ENCODE measurements at regions not wholly inside any gene's neighbourhood (a gene's known extent, or its start where the extent isn't known, plus 50 kb on each side); places are given as distances from the start of the nearest gene placed in this dataset.

- H4K91ac ChIP-seq (replicated peaks; ENCODE audit: insufficient read length, low read length): no peak overlapping the region
- H2AFZ ChIP-seq (ENCODE audit: low read length): no peak overlapping the region
- ChIA-PET CTCF (ENCODE audit: partially characterized antibody) (interaction anchor here (1.0 kb wide), 1 partner anchor 9 kb away, joined by 3 read pairs; no protein-coding TSS in a partner anchor), POLR2A (ENCODE audit: partially characterized antibody) (no interaction called here)
- no peak for DNase-seq (ENCODE audit: low read depth in 1 of 2, low spot score in 2 of 2)
- no peak overlapping the region for H2BK12ac ChIP-seq (ENCODE audit: low read depth, low read length)
- no peak overlapping the region for H3K23ac ChIP-seq (ENCODE audit: insufficient read length)
- H3K18ac ChIP-seq (ENCODE audit: extremely low read depth, low read length): no peak overlapping the region
- no peak overlapping the region for H4K8ac ChIP-seq (ENCODE audit: extremely low read depth, insufficient read depth, low read length)
- no peaks in the 10 kb centered on the region for H3K23me2 ChIP-seq (ENCODE audit: low read depth, low read length)
- peaks cover 0 to 5% (median 2%) of the 10 kb centered on the region in 4 experiments; a peak in 2 of 7 replicates for H3K4me1 ChIP-seq (replicated peaks in 1 of 4; ENCODE audit: control insufficient read depth in 3 of 4, insufficient read depth in 4 of 4, low read length in 3 of 4)
- H3K27me3 ChIP-seq (replicated peaks in 1 of 4; ENCODE audit: control insufficient read depth in 3 of 4, extremely low read depth in 1 of 4, insufficient read depth in 3 of 4, low read length in 3 of 4): no peaks in the 10 kb centered on the region
- H3K4me3 ChIP-seq (ENCODE audit: extremely low read depth in 1 of 4, insufficient read depth in 2 of 4, low read depth in 3 of 4, low read length in 4 of 4): no peak overlapping the region
- H4K20me1 ChIP-seq (replicated peaks in 1 of 2; ENCODE audit: control insufficient read depth in 1 of 2, insufficient read depth in 2 of 2, low read length in 2 of 2): no peaks in the 10 kb centered on the region
- no peak overlapping the region for H2BK20ac ChIP-seq (ENCODE audit: low read length)
- H4K5ac ChIP-seq (ENCODE audit: insufficient read length, low read depth, low read length): no peak overlapping the region
- H2BK120ac ChIP-seq (replicated peaks; ENCODE audit: low read depth, low read length): no peak overlapping the region
- no peaks in the 10 kb centered on the region for H3K79me2 ChIP-seq (ENCODE audit: control insufficient read depth in 1 of 2, insufficient read depth in 2 of 2, low read length in 2 of 2)
- H2BK5ac ChIP-seq (ENCODE audit: low read depth, low read length): no peak overlapping the region
- H3K79me1 ChIP-seq (ENCODE audit: low read depth, low read length): no peaks in the 10 kb centered on the region
- H3K9me3 ChIP-seq (ENCODE audit: insufficient read depth in 2 of 2, low read depth in 1 of 2, low read length in 1 of 2): no peaks in the 10 kb centered on the region
- no peak overlapping the region for H2BK15ac ChIP-seq (ENCODE audit: low read length)
- H3K27ac ChIP-seq (ENCODE audit: low read depth, low read length): no peak overlapping the region
- H3K9ac ChIP-seq (replicated peaks in 1 of 4; ENCODE audit: extremely low read depth in 1 of 4, low read depth in 3 of 4, low read length in 3 of 4): no peak overlapping the region
- FAIRE-seq: no peak
- H2AK5ac ChIP-seq (ENCODE audit: low read depth, low read length): no peak overlapping the region
- H3K36me3 ChIP-seq (ENCODE audit: control insufficient read depth in 2 of 4, insufficient read depth in 4 of 4, low read length in 3 of 4): no peaks in the 10 kb centered on the region
- no peak overlapping the region for H3K4me2 ChIP-seq (ENCODE audit: insufficient read depth in 1 of 2, low read depth in 2 of 2, low read length in 2 of 2)
- H3K56ac ChIP-seq (replicated peaks; ENCODE audit: insufficient read length, low read depth, low read length): no peak overlapping the region
- no peak overlapping the region for H3K4ac ChIP-seq (replicated peaks; ENCODE audit: insufficient read length, low read depth, low read length)
- H3K14ac ChIP-seq (ENCODE audit: insufficient read length): no peak overlapping the region
- TF ChIP-seq EP300 (IDR thresholded peaks at IDR 0.05; ENCODE audit: borderline replicate concordance in 1 of 2, low read depth in 2 of 2, low read length in 2 of 2) (no peak), TAF1 (IDR thresholded peaks at IDR 0.05; ENCODE audit: low read depth, low read length) (no peak)
- WGBS, 2 experiments (ENCODE audit: extremely low coverage in 1 of 2, insufficient coverage in 1 of 2, insufficient read length in 1 of 2, insufficient replicate concordance in 2 of 2, low coverage in 1 of 2, low lambda C conversion rate in 2 of 2, missing lambda C conversion rate in 1 of 2): 79% methylated on average over 1 of the region's 1 CpG; no CpG with 5 or more reads in 1 of the 2 experiments
These were observed 418.4 kb downstream of the EFNB2 start for GRCh38 chr13:106117035-106117434.
